ENCODE measurements at regions not wholly inside any gene's neighbourhood (a gene's known extent, or its start where the extent isn't known, plus 50 kb on each side); places are given as distances from the start of the nearest gene placed in this dataset.

DNA sequence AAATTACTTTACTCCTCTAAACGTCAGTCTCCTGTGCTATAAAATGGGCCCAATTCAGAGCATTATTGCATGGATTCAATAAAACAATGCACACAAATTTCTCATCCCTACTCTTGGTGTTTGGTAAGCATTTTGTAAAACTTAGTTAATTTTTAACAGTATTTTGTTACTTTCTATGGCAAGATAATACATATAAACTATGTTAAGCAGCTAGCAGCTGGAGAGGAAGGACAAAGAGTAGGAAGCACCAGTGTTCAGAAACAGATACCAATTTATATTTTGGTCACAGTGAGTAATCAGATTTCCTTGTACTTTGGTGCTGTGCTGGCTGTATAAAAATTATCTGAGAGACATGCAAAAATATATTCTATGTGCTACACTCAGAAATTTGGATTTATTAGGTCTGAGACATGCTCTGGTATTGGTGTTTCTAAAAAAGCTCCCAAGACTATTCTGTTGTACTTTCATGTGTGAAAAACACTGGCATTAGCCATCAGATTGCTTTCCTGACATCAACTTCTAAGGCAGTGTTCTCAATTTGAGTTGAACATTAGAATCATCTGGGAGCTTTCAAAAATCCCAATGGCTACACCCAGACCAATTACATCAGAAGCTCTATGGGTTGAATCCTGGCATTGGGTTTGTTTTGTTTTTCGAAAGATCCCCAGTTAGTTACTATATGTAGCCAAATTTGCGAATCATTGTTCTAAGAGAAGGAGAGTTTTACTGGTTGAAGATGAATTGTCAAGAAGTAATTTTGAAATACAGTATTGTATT, 100.3 kb upstream of the C1orf87 start:
- DNase-seq: no peak
- Histone ChIP-seq H3K27ac (ENCODE audit: low read depth in 2 of 2, low read length in 2 of 2) (no peak overlapping the region), H3K4me3 (ENCODE audit: low read length in 3 of 3) (no peak overlapping the region), H3K4me1 (ENCODE audit: control insufficient read depth in 2 of 3, insufficient read depth in 2 of 3, low read depth in 1 of 3, low read length in 3 of 3) (no peaks in the 10 kb centered on the region), H3K36me3 (ENCODE audit: control insufficient read depth in 2 of 3, insufficient read depth in 3 of 3, low read length in 3 of 3) (no peaks in the 10 kb centered on the region), H3K9me3 (ENCODE audit: control insufficient read depth in 2 of 3, insufficient read depth in 1 of 3, low read length in 3 of 3) (peaks cover 0 to 6% (median 0%) of the 10 kb centered on the region in 3 donors), H3K27me3 (ENCODE audit: control insufficient read depth, insufficient read depth, low read length) (no peaks in the 10 kb centered on the region), H3K9ac (ENCODE audit: low read length in 3 of 3) (no peak overlapping the region)
- TF ChIP-seq, protein P1, sequence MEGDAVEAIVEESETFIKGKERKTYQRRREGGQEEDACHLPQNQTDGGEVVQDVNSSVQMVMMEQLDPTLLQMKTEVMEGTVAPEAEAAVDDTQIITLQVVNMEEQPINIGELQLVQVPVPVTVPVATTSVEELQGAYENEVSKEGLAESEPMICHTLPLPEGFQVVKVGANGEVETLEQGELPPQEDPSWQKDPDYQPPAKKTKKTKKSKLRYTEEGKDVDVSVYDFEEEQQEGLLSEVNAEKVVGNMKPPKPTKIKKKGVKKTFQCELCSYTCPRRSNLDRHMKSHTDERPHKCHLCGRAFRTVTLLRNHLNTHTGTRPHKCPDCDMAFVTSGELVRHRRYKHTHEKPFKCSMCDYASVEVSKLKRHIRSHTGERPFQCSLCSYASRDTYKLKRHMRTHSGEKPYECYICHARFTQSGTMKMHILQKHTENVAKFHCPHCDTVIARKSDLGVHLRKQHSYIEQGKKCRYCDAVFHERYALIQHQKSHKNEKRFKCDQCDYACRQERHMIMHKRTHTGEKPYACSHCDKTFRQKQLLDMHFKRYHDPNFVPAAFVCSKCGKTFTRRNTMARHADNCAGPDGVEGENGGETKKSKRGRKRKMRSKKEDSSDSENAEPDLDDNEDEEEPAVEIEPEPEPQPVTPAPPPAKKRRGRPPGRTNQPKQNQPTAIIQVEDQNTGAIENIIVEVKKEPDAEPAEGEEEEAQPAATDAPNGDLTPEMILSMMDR (IDR thresholded peaks at IDR 0.05; ENCODE audit: borderline replicate concordance, extremely low read depth, insufficient read depth): no peak
- intact Hi-C loops (cut with DNase I): no loop called here
- FAIRE-seq: no peak

DNA sequence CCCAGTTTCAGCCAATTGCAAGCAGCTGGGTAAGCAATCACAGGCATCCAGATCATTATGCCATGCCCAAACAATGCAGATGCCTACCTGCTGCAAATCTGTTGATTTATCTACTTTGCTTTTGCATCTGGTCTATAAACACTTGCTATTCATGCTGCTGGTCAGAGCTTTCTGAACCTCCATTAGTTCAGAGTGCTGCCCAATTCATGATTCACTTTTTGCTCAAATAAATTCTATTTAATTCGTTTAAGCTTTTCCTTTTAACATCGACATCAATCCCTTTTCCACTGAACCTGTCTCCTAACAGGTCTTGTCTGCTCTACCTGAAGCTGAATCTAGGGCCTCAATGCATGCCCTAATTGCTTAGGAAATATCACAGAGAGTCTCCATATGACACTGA, 99.4 kb upstream of the C1orf87 start:
- FAIRE-seq (no peak), DNase-seq (no peak)
- TF ChIP-seq, protein P1 (IDR thresholded peaks at IDR 0.05; ENCODE audit: borderline replicate concordance, extremely low read depth, insufficient read depth): no peak
- Histone ChIP-seq H3K4me3 (ENCODE audit: low read length in 3 of 3) (no peak overlapping the region), H3K27ac (ENCODE audit: low read depth in 2 of 2, low read length in 2 of 2) (no peak overlapping the region), H3K9ac (ENCODE audit: low read length in 3 of 3) (no peak overlapping the region), H3K4me1 (ENCODE audit: control insufficient read depth in 2 of 3, insufficient read depth in 2 of 3, low read depth in 1 of 3, low read length in 3 of 3) (no peaks in the 10 kb centered on the region), H3K27me3 (ENCODE audit: control insufficient read depth, insufficient read depth, low read length) (no peaks in the 10 kb centered on the region), H3K9me3 (ENCODE audit: control insufficient read depth in 2 of 3, insufficient read depth in 1 of 3, low read length in 3 of 3) (peaks cover 0 to 6% (median 0%) of the 10 kb centered on the region in 3 donors), H3K36me3 (ENCODE audit: control insufficient read depth in 2 of 3, insufficient read depth in 3 of 3, low read length in 3 of 3) (no peaks in the 10 kb centered on the region)
- intact Hi-C loops (cut with DNase I): no loop called here

DNA sequence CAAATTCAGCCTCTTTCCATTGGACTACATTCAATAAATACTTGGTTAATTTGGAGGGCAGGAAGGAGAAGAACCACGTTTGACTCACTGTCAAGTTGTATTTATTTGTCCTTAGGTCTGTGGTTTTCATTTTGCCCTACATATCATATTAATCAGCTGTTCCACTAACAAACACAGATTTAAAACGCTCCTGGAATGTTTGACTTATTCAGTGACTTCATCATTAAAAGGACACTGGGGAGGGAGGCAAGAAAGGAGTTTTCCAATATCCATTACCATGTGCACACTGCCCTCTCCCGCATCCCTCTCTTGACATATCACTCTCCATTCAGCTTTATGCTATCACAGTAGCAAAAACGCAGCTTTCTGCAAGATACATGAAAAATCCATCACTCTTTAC, 98.2 kb upstream of the C1orf87 start:
- DNase-seq (no peak), FAIRE-seq (no peak)
- no peak overlapping the region for H3K27ac ChIP-seq (ENCODE audit: low read depth in 2 of 2, low read length in 2 of 2)

More for the DNA sequence above, 98.2 kb upstream of the C1orf87 start:
- H3K4me3 ChIP-seq (ENCODE audit: low read length in 3 of 3): no peak overlapping the region
- TF ChIP-seq, protein P1 (IDR thresholded peaks at IDR 0.05; ENCODE audit: borderline replicate concordance, extremely low read depth, insufficient read depth): no peak
- no peaks in the 10 kb centered on the region for H3K36me3 ChIP-seq (ENCODE audit: control insufficient read depth in 2 of 3, insufficient read depth in 3 of 3, low read length in 3 of 3)
- H3K9ac ChIP-seq (ENCODE audit: low read length in 3 of 3): no peak overlapping the region
- intact Hi-C loops (cut with DNase I): no loop called here
- H3K4me1 ChIP-seq (ENCODE audit: control insufficient read depth in 2 of 3, insufficient read depth in 2 of 3, low read depth in 1 of 3, low read length in 3 of 3): no peaks in the 10 kb centered on the region
- H3K27me3 ChIP-seq (ENCODE audit: control insufficient read depth, insufficient read depth, low read length): no peaks in the 10 kb centered on the region
- H3K9me3 ChIP-seq (ENCODE audit: control insufficient read depth in 2 of 3, insufficient read depth in 1 of 3, low read length in 3 of 3): peaks cover 0 to 6% (median 0%) of the 10 kb centered on the region in 3 donors
